ENCODE measurements at regions not wholly inside any gene's neighbourhood (a gene's known extent, or its start where the extent isn't known, plus 50 kb on each side); places are given as distances from the start of the nearest gene placed in this dataset.

DNA sequence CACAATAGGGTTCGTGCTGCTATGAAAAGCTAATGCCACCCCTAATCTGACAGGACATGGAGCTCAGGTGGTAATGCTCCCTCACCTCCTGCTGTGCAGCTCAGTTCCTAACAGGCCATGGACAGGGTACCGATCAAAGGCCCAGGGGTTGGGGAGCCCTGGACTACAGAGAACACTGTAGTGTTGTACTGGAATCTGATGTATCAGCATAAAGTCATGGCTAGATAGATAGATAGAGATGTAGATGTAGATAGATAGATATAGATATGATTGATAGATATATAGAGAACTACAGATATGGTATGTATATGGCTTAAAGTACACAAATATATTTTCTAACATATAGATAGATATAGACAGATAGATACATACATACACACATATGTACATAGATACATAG is 112.3 kb upstream of the MPPED2 start:
- TF ChIP-seq, protein P1, sequence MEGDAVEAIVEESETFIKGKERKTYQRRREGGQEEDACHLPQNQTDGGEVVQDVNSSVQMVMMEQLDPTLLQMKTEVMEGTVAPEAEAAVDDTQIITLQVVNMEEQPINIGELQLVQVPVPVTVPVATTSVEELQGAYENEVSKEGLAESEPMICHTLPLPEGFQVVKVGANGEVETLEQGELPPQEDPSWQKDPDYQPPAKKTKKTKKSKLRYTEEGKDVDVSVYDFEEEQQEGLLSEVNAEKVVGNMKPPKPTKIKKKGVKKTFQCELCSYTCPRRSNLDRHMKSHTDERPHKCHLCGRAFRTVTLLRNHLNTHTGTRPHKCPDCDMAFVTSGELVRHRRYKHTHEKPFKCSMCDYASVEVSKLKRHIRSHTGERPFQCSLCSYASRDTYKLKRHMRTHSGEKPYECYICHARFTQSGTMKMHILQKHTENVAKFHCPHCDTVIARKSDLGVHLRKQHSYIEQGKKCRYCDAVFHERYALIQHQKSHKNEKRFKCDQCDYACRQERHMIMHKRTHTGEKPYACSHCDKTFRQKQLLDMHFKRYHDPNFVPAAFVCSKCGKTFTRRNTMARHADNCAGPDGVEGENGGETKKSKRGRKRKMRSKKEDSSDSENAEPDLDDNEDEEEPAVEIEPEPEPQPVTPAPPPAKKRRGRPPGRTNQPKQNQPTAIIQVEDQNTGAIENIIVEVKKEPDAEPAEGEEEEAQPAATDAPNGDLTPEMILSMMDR (IDR thresholded peaks at IDR 0.05), result no peak
- TF ChIP-seq POLR2A (IDR thresholded peaks at IDR 0.05), result no peak
